ENCODE measurements at regions not wholly inside any gene's neighbourhood (a gene's known extent, or its start where the extent isn't known, plus 50 kb on each side); places are given as distances from the start of the nearest gene placed in this dataset.

- no peaks in the 10 kb centered on the region for H3K4me1 ChIP-seq
- H3K4me3 ChIP-seq, result no peak overlapping the region
- no peaks in the 10 kb centered on the region for H3K9me3 ChIP-seq
- DNase-seq, result no peak
- no peaks in the 10 kb centered on the region for H3K27me3 ChIP-seq
- intact Hi-C loops (cut with DNase I; ENCODE audit: low total_unique reads), result no loop called here
- no peaks in the 10 kb centered on the region for H3K36me3 ChIP-seq
- no peak overlapping the region for H3K27ac ChIP-seq
- TF ChIP-seq, protein P1, sequence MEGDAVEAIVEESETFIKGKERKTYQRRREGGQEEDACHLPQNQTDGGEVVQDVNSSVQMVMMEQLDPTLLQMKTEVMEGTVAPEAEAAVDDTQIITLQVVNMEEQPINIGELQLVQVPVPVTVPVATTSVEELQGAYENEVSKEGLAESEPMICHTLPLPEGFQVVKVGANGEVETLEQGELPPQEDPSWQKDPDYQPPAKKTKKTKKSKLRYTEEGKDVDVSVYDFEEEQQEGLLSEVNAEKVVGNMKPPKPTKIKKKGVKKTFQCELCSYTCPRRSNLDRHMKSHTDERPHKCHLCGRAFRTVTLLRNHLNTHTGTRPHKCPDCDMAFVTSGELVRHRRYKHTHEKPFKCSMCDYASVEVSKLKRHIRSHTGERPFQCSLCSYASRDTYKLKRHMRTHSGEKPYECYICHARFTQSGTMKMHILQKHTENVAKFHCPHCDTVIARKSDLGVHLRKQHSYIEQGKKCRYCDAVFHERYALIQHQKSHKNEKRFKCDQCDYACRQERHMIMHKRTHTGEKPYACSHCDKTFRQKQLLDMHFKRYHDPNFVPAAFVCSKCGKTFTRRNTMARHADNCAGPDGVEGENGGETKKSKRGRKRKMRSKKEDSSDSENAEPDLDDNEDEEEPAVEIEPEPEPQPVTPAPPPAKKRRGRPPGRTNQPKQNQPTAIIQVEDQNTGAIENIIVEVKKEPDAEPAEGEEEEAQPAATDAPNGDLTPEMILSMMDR (IDR thresholded peaks at IDR 0.05), result no peak
These were observed 358.9 kb downstream of the ARL6IP6 start for GRCh38 chr2:153077311-153077710.

DNA sequence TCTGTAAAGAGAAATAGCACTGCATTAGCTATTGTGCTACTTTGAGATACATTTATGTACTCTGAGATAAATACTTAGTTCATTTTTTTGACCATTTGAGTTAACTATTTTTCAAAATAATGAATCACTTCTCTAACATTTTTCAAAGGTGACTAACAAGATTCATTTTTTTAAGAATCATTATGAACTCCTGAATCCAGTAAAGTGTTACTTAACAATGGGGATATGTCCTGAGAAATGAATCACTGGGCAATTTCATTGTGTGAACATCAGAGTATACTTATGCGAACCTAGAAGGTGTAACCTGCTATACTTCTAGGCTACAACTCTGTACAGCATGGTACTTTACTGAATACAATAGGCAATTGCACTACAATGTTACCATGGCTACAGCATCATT is 355.8 kb downstream of the ARL6IP6 start:
- H3K9me3 ChIP-seq, result no peaks in the 10 kb centered on the region

DNA sequence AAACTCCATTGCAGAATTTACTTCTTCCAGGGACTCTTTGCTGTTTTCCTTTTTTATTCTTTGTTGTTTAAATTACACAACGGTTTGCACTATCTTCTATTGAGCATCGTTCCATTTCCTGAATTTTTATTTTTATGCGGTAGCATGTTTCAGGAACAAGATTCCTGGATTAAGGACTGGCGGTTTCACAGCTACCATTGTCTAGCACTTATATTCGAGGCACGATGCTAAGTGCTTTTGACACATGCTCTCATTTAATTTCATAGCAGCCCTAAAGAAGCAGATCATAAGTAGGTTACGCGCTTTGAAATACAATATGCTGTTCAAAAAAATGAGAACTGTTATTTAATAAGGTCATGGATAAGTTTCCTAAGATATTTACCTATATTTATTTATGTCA is 354.4 kb downstream of the ARL6IP6 start:
- TF ChIP-seq, protein P1 (IDR thresholded peaks at IDR 0.05), result no peak
- intact Hi-C loops (cut with DNase I; ENCODE audit: low total_unique reads), result no loop called here
- Histone ChIP-seq H3K27ac (no peak overlapping the region), H3K4me3 (no peak overlapping the region), H3K36me3 (no peaks in the 10 kb centered on the region), H3K27me3 (no peaks in the 10 kb centered on the region), H3K9me3 (no peaks in the 10 kb centered on the region), H3K4me1 (no peaks in the 10 kb centered on the region)
- DNase-seq, result no peak

More for the DNA sequence above, 355.8 kb downstream of the ARL6IP6 start:
- H3K4me1 ChIP-seq, result no peaks in the 10 kb centered on the region
- TF ChIP-seq, protein P1 (IDR thresholded peaks at IDR 0.05), result no peak
- no peaks in the 10 kb centered on the region for H3K27me3 ChIP-seq
- no peaks in the 10 kb centered on the region for H3K36me3 ChIP-seq
- no peak for DNase-seq
- intact Hi-C loops (cut with DNase I; ENCODE audit: low total_unique reads), result no loop called here
- H3K27ac ChIP-seq, result no peak overlapping the region
- H3K4me3 ChIP-seq, result no peak overlapping the region

DNA sequence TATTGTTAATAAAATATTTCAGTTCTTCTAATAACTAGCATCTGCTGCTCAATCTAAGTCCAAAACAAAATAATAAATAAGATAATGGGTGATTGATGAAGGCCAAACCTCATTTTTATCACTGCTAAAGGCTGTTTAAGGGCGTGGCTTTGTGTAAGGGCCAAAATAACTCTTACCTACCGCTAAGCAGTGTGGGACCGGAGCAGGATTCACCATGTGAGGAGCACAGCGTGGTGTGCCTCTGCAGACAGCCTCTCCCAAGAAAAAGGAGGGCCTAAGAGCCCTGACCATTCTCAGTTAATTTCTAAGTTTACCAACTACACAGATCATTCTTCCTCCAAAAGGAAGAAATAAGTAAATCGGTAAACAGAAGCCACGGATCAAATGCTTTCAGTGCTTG is 353.7 kb downstream of the ARL6IP6 start:
- intact Hi-C loops (cut with DNase I; ENCODE audit: low total_unique reads), result no loop called here

DNA sequence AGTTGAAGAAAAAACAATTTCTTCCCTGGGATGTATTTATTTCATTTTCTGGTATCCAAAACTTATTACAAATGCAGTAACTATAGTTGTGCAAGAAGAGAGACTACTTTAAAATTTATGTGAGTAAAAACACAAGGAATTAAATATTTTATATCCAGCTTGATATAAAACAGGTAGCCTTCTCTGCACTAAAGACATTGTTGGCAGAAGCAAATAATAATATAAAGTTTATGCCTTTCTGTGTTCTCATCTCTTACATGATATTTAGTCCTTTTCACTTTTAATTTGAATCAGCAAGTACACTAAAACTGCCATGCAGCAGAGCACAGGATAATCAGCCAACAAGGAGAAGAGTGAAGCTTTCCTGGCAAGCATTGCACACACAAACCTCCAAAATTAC is 352.7 kb downstream of the ARL6IP6 start:
- intact Hi-C loops (cut with DNase I; ENCODE audit: low total_unique reads), result no loop called here
- no peak overlapping the region for H3K27ac ChIP-seq
- TF ChIP-seq, protein P1 (IDR thresholded peaks at IDR 0.05), result no peak

More for the DNA sequence above, 353.7 kb downstream of the ARL6IP6 start:
- no peak overlapping the region for H3K27ac ChIP-seq
- no peak overlapping the region for H3K4me3 ChIP-seq
- TF ChIP-seq, protein P1 (IDR thresholded peaks at IDR 0.05), result no peak
- no peaks in the 10 kb centered on the region for H3K9me3 ChIP-seq
- no peaks in the 10 kb centered on the region for H3K27me3 ChIP-seq
- no peaks in the 10 kb centered on the region for H3K4me1 ChIP-seq
- H3K36me3 ChIP-seq, result no peaks in the 10 kb centered on the region
- no peak for DNase-seq

GRCh38 chr2:153068915-153069314 is 350.5 kb downstream of the ARL6IP6 start:
- Histone ChIP-seq H3K4me1 (no peaks in the 10 kb centered on the region), H3K27me3 (no peaks in the 10 kb centered on the region), H3K4me3 (no peak overlapping the region), H3K27ac (no peak overlapping the region), H3K36me3 (no peaks in the 10 kb centered on the region), H3K9me3 (no peaks in the 10 kb centered on the region)
- DNase-seq, result no peak
- TF ChIP-seq, protein P1 (IDR thresholded peaks at IDR 0.05), result no peak
- intact Hi-C loops (cut with DNase I; ENCODE audit: low total_unique reads), result no loop called here

More for the DNA sequence above, 352.7 kb downstream of the ARL6IP6 start:
- no peak for DNase-seq
- no peaks in the 10 kb centered on the region for H3K9me3 ChIP-seq
- no peaks in the 10 kb centered on the region for H3K4me1 ChIP-seq
- H3K4me3 ChIP-seq, result no peak overlapping the region
- H3K27me3 ChIP-seq, result no peaks in the 10 kb centered on the region
- H3K36me3 ChIP-seq, result no peaks in the 10 kb centered on the region
